ENCODE measurements at regions not wholly inside any gene's neighbourhood (a gene's known extent, or its start where the extent isn't known, plus 50 kb on each side); places are given as distances from the start of the nearest gene placed in this dataset.

DNA sequence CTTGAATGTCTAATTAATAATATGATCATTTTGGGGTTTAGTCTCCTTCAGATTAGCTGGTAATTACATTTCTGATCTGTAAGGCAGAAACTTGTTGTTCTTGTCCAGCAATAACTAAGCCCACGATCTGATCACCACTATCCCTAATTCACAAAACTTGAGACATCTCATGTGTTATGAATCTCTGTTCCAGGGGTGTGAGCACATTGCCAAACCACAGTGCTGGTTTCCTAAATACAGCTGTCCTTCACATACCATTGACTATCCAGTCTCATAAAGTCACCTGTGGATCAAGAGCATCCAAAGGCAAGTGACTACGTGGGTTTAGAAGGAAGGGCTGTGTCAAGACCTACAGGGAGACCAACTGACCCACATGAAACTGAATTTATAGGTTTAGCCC is 134.1 kb upstream of the PRLR start:
- DNase-seq (ENCODE audit: low read depth) = no peak

DNA sequence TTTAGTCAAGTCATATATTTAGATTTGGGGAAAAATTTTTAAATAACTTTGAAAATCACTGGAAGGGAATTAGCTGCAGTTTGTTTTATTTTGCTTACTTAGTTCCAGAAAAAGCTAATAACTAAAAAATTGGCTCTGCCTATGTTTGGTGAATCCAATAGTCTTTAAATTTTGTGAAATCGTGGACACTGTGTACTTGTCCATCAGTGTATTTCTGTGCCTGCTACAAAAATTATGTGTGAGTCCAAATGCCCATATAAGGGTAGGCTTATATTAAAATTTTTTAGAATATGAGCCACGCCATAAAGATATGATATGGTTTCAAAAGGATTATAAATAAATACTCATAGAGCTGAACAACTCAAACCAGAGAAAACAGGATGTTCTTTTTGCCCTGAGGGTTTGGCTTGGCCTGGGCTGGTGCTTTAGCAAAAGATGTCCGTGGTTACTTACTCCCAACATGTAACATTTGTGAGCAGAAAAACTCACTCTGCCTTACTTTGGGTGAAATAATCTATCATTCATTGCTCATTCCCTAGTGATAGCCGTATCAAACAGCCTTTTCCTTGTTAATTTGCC is 133.2 kb upstream of the PRLR start:
- no peak for DNase-seq (ENCODE audit: low read depth)

GRCh38 chr5:35362772-35363171 is 132.5 kb upstream of the PRLR start:
- no peak for DNase-seq (ENCODE audit: low read depth)

- DNase-seq (ENCODE audit: low read depth) = no peak
Measured at GRCh38 chr5:35360671-35361070, 130.4 kb upstream of the PRLR start.

GRCh38 chr5:35359859-35360258 is 129.6 kb upstream of the PRLR start:
- no peak for DNase-seq (ENCODE audit: low read depth)

GRCh38 chr5:35357973-35358372 is 127.7 kb upstream of the PRLR start:
- DNase-seq (ENCODE audit: low read depth) = no peak

GRCh38 chr5:35356725-35357124 is 126.4 kb upstream of the PRLR start:
- no peak for DNase-seq (ENCODE audit: low read depth)

DNA sequence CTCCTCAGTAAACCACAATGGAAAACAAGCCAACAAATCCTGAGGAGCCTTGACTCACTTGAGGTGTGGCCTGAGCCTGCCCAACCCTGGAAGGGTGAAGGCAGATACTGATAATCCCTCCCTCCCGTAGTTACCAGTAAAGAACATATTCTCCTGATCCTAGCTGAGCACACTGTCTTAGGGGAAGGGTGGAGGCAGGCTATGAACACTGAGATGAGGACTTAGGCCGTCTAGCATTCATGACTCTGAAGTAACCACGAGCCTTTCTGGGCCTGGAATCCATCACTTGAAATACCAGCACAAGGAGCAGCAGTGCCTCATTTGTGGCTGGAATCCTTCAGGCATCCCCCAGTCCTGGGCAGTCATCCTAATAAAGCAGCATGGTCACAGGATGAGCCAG is 124.5 kb upstream of the PRLR start:
- no peak for DNase-seq (ENCODE audit: low read depth)

- DNase-seq (ENCODE audit: low read depth) = no peak
Measured at GRCh38 chr5:35345222-35345621, 114.9 kb upstream of the PRLR start.

- no peak for DNase-seq (ENCODE audit: low read depth)
Measured at GRCh38 chr5:35342664-35343063, 112.4 kb upstream of the PRLR start.

DNA sequence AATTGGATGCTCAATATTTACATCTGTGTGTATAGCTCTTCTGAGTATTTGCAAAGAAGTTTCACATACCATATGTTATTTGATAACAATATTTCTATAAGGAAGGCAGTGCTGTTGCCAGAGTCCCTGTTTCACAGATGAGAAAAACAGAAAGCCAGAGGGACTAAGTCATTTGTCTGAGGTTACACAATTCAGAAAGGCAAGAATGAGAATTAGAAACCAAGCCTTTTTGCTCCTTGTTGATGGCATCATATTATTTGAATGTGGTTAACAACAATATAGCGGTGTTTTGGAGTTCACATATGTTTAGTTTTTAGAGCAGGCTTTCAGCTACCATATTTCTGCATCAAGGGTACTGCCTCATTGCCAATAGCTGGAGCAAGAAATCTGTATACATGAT is 110.9 kb upstream of the PRLR start:
- DNase-seq (ENCODE audit: low read depth) = no peak

DNA sequence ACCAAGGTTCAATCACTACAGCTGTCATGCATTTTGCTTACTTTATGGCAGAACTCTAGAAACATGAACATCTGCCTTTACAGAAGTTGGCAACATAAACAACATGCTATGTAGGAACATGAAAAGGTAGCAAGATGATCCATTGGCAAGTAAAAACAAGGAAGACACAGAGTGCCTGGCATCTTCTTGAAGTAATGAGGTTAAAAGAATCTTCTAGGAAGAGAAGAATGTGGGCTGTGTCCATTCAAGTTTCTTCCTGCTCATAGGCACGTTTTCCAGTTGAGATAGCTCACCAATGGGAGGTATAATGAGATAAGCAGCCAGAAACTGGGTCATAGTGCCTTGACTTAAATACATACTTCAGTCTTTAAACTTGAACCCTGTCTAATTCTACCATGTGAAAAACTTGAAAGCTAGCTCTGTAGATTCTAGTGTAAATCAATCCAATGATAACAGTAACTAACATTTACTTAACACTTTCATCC is 109.4 kb upstream of the PRLR start:
- no peak for DNase-seq (ENCODE audit: low read depth)

GRCh38 chr5:35339006-35339405 is 108.7 kb upstream of the PRLR start:
- DNase-seq (ENCODE audit: low read depth) = no peak

DNA sequence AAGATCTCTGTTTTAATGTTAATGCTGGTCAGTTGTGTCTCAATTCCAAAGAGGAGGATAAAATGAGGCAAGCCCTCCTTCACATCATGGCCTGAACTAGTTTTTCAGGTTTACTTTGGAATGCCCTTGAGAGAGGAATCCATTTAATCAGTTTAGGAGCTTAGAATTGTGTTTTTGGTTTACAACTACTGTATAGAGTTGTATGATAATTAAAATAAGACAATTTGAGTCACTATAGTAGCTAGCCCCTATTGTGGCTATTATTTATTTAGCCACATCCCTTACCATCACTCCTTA is 107.8 kb upstream of the PRLR start:
- no peak for DNase-seq (ENCODE audit: low read depth)

DNA sequence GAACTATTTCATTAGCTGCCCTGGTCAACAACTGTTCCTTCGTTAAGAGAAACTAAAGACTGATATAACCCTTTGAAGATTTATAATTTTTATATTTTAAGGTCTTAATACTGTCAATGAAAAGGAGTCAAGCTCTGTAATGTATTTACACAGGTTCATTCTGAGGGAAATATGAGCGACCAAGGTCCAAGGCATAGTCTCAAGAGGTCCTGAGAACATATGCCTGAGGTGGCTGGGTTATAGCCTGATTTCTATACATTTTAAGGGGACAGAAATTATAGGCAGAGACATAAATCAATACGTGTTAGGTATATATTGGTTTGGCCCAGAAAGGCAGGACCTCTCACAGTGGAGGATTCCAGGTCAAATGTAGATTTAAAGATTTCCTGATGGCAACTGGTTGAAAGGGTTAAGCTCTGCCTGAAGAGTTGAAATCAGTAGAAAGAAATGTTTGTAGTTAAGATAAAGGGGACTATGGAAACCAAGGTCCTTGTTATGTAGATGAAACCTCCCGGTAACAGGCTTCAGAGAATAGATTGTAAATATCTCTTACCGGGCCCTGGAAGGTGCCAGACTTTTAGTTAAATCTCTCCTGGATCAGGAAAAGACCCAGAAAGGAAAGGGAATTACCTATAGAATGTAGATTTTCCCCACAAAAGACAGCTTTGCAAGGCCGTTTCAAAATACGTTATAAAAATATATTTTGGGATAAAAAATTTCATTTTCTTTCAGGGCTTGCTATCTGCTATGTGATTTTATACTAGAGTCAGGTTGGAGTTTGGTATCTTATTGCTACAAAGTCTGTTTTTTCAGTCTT is 107.3 kb upstream of the PRLR start:
- DNase-seq (ENCODE audit: low read depth) = no peak

DNA sequence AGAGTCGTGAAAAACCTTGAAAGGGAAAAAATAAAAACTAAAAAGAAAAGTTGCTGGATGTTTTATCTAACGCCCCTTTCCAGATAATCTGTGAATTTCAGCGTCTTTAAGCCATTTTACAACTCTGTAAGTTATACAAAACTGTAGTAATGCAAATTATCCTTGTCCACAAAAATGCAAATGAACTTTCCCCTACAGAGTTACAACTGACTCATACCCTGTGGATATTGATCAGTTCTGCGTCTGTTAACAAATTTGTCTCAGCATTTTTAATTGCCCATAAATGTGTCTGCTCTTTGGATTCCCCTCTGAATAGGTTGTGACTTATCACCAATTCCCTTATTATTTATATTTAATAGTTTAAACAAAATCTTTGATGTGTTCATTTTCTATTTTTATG is 105.9 kb upstream of the PRLR start:
- no peak for DNase-seq (ENCODE audit: low read depth)

DNA sequence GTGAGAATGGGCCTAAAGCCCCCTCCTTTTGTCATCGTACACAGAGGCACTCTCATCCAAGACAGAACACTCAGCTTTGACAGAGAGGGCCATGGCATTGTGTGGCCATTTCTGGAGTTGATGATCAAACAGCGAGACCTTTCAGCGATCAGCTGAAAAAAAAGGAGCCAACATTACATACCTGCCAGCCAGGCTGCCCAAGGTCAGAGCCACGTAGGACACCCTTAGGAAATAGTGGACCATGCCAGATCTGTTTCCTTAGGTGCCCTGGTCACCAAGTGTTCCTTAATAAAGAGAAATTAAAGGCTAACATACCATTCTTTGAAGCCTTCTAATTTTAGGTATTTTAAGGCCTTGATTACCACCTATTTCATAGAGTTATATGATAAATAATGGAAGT is 105.5 kb upstream of the PRLR start:
- no peak for DNase-seq (ENCODE audit: low read depth)

- no peak for DNase-seq (ENCODE audit: low read depth)
Measured at GRCh38 chr5:35333366-35333765, 103.1 kb upstream of the PRLR start.

DNA sequence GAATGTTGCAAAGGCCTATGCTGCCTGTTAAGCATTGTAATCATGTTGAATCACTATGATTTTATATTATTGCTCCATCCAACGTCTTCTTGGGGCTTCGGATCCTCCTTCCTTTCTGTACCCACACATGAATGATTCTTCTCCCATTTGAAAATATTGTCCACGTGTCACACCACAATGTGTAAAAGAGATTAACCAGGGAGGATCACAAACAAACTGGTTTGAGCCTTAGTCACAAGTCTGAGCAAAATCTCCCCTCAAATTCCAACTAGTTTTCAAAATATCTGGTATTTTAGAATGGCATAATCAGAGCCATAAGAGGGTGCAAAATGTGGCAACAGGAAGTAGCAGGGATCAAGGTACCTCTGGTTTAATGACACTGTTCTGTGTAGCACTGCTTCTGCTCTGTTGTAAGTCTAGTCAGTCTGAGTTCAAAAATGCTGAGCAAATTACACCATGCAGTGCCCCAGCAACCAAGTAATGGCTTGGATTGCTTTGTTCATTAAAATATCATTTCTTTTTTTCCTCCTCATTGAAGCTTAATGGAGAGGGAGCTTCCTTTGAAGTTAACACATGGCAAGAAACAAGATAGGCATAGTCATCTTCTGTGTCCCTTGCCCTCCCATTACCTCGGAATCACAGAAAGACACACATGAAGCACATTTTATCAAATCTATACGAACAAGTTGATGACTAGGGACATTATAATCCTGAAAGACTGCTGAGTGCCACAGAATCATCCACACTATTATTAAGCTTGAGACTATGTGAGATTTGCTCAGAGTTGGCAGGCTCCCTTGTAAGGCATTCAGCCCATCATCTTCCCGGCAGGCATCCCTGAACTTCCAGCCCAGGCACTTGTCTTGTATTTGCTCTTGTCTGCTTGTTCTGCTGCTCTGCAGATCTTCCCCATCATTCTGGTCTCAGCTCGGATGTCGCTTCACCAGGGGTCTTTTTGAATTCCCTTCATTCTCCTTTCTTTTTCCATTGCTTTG is 102.0 kb upstream of the PRLR start:
- no peak for DNase-seq (ENCODE audit: low read depth)

- DNase-seq (ENCODE audit: low read depth) = no peak
Measured at GRCh38 chr5:35325836-35326235, 95.5 kb upstream of the PRLR start.

DNA sequence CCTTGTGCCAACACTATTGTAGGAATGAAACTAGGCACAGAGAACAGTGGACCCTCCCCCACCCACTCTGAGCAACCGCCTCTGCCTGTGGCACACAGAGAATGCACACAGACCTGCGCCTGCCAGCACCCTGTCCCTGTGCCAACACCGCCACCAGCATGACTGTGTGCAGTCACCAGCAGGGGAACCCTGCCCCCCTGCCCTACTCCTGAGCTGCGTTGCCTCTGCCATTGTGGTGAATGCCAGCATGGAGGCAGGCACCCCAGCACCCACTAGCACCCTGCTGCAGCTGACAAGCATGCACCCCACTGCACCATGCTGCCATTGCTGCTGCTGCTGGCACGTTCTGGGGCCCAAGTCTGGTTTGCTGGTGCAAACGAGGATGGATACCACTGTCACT is 94.4 kb upstream of the PRLR start:
- DNase-seq (ENCODE audit: low read depth) = no peak

- no peak for DNase-seq (ENCODE audit: low read depth)
Measured at GRCh38 chr5:35324201-35324600, 93.9 kb upstream of the PRLR start.

GRCh38 chr5:35320029-35320428 is 89.7 kb upstream of the PRLR start:
- DNase-seq (ENCODE audit: low read depth) = no peak

Data from HS-27A (cell line).